Osteocyte (in vitro differentiated cells): ENCODE measurements at regions not wholly inside any gene's neighbourhood (a gene's known extent, or its start where the extent isn't known, plus 50 kb on each side); places are given as distances from the start of the nearest gene placed in this dataset.

Source experiments
- DNase-seq: peaks from one replicate; pipeline ENCODE4 v3.0.0; 2021; ENCODE audit warnings: mixed read lengths; ENCODE audit not compliant: unreplicated experiment; ENCODE audit errors: extremely low spot score
- H3K27ac Mint-ChIP-seq: one replicate; pipeline ENCODE4 v1.8.0; 2021; ENCODE audit warnings: mild to moderate bottlenecking, mixed read lengths; ENCODE audit not compliant: unreplicated experiment
- H3K27me3 Mint-ChIP-seq: one replicate; pipeline ENCODE4 v1.8.0; 2021; ENCODE audit warnings: mixed read lengths; ENCODE audit not compliant: unreplicated experiment
- H3K36me3 Mint-ChIP-seq: one replicate; pipeline ENCODE4 v1.8.0; 2021; ENCODE audit warnings: mixed read lengths; ENCODE audit not compliant: unreplicated experiment
- H3K4me1 Mint-ChIP-seq: one replicate; pipeline ENCODE4 v1.8.0; 2021; ENCODE audit warnings: mixed read lengths; ENCODE audit not compliant: unreplicated experiment
- H3K4me3 Mint-ChIP-seq: one replicate; pipeline ENCODE4 v1.8.0; 2021; ENCODE audit warnings: mild to moderate bottlenecking, moderate library complexity, mixed read lengths; ENCODE audit not compliant: unreplicated experiment
- H3K9me3 Mint-ChIP-seq: one replicate; pipeline ENCODE4 v1.8.0; 2021; ENCODE audit warnings: mixed read lengths; ENCODE audit not compliant: unreplicated experiment
- TF ChIP-seq, protein P1 (sequence below): fragments of 200-600 bp; sonication (generic); IDR thresholded peaks from 2 replicates; pipeline ENCODE4 v1.5.0; 2021; ENCODE audit warnings: antibody characterized with exemption, mild to moderate bottlenecking, moderate library complexity

DNA sequence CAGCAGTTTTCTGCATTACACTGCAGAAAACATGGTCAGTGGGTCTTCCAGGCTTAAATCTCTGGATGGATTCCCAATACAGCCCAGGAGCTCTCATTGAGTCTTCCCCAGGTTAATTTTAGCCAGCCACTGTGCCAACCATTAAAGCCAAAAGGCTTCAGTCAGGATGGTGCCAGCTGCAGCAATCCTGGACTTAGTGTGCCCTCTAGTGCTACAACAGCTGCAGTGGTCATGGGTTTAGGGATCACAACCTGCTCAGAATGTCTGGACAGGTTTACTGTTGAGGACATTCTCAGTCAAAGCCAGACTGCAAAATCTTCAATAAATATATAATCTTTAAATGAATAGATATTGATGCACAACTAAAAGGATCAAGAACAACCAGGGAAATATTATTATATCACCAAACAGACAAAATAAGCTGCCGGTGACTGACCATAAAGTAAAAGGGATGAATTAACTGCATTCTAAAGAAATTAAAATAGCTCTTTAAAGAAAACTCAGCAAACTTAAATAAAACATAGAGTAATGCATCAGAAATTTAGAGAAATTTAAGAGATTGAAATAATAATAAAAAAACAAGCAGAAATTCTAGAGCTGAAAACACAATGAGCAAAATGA, 639.9 kb downstream of the SPOCK3 start:
- TF ChIP-seq, protein P1, sequence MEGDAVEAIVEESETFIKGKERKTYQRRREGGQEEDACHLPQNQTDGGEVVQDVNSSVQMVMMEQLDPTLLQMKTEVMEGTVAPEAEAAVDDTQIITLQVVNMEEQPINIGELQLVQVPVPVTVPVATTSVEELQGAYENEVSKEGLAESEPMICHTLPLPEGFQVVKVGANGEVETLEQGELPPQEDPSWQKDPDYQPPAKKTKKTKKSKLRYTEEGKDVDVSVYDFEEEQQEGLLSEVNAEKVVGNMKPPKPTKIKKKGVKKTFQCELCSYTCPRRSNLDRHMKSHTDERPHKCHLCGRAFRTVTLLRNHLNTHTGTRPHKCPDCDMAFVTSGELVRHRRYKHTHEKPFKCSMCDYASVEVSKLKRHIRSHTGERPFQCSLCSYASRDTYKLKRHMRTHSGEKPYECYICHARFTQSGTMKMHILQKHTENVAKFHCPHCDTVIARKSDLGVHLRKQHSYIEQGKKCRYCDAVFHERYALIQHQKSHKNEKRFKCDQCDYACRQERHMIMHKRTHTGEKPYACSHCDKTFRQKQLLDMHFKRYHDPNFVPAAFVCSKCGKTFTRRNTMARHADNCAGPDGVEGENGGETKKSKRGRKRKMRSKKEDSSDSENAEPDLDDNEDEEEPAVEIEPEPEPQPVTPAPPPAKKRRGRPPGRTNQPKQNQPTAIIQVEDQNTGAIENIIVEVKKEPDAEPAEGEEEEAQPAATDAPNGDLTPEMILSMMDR: peak; percentile 82
- Mint-ChIP-seq H3K4me3 (no peak overlapping the region), H3K27me3 (peaks cover 35% of the 10 kb centered on the region), H3K27ac (no peak overlapping the region), H3K36me3 (no peaks in the 10 kb centered on the region), H3K4me1 (no peaks in the 10 kb centered on the region), H3K9me3 (no peaks in the 10 kb centered on the region)
- DNase-seq: no peak

DNA sequence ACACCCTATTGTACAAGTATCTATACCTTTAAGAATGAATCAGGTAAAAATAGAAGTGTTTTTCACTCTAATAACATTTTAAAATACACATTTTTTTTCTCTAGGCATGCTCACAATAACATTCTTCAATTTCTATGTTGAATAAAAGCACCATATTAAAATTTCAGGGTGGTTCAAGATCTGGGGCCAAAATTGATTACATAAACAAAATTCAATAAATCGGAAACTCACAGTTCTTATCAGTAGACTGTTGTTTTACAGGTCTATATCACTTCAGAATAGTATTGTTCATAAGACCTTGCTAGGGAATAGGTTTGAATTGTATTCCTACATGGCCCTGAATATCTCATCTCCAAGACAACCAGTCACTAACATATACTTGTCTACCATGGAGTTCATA, 634.0 kb downstream of the SPOCK3 start:
- no peak for DNase-seq
- Mint-ChIP-seq H3K27me3 (peaks cover 22% of the 10 kb centered on the region), H3K27ac (no peak overlapping the region), H3K9me3 (no peaks in the 10 kb centered on the region), H3K4me3 (no peak overlapping the region), H3K4me1 (no peaks in the 10 kb centered on the region), H3K36me3 (no peaks in the 10 kb centered on the region)
- TF ChIP-seq, protein P1: no peak

DNA sequence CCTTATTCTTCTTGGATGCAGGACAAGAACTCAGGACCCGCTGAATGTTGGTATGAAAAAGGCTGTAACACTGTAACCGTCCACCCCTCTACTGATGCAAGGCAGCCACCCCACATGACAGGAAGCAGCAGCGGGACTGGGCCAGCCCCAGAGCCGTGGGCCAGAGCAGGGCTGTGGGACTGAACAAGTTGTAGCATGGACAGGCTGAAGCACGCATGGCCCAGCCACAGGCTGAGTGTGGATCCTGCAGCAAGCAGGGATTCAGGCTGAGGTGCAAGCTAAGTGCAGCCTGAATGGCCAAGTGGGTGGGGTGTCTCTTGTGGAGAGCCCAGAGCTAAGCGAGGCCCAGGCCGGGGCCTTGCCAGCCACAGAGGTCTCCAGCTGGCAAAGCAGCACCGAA, 632.2 kb downstream of the SPOCK3 start:
- Mint-ChIP-seq H3K9me3 (no peaks in the 10 kb centered on the region), H3K4me3 (no peak overlapping the region), H3K27me3 (peaks cover 24% of the 10 kb centered on the region), H3K36me3 (no peaks in the 10 kb centered on the region), H3K27ac (no peak overlapping the region), H3K4me1 (no peaks in the 10 kb centered on the region)
- DNase-seq: no peak
- TF ChIP-seq, protein P1: no peak

DNA sequence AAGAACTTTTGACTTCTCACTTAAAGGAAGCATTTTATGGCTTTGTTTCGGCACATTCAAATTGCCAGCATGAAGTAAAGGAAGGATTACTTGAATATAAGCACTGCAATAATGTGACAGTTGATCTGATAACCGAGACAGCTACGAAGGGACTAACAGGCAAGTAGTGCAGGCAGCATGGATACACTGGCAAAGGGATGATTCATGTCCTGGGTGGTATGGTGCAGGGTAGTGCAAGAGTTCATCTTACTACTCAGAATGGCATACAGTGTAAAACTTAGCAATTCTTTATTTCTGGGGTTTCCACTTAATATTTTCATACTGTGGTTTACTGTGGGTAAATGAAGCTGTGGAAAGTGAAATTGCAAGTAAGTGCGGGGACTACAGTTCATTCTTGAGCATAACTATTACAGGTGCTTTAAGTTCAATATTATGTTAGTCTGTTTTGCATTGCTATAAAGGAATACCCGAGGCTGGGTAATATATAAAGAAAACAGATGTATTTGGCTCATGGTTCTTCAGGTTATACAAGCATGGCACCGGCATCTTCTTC, 611.8 kb downstream of the SPOCK3 start:
- Mint-ChIP-seq H3K36me3 (no peaks in the 10 kb centered on the region), H3K4me1 (no peaks in the 10 kb centered on the region), H3K9me3 (no peaks in the 10 kb centered on the region), H3K27me3 (peaks cover 6% of the 10 kb centered on the region), H3K4me3 (no peak overlapping the region), H3K27ac (no peak overlapping the region)
- DNase-seq: no peak
- TF ChIP-seq, protein P1: no peak

DNA sequence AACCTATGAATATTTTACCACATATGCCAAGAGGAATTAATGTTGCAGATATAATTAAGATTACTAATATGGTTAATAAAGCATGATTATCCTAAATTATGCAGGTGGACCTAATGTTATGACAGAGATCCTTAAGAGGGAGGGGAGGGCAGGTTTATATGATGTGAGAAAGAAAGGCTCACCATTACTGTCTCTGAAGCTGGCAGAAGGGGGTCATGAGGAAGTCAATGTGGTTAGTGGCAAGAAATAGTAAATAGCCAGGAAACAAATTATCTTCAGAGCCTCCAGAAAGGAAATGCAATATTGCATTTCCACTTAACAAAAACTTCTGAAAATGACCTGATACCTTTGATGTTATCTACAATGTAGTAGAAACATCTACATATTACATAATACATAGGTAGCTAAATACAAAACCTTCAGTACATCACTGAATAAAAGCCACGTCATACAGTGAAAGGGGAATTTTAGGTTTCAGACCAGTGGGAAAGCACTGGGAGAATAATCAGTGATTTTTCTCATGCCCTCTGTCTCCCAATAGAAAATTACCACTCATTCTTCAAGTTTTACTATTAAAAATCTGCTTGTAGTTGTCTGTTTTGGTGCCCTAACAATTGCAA, 609.2 kb downstream of the SPOCK3 start:
- no peak for DNase-seq
- no peaks in the 10 kb centered on the region for H3K36me3 Mint-ChIP-seq
- no peak overlapping the region for H3K27ac Mint-ChIP-seq
- no peaks in the 10 kb centered on the region for H3K4me1 Mint-ChIP-seq
- TF ChIP-seq, protein P1: no peak
- H3K4me3 Mint-ChIP-seq: no peak overlapping the region
- H3K27me3 Mint-ChIP-seq: peaks cover 9% of the 10 kb centered on the region
- H3K9me3 Mint-ChIP-seq: no peaks in the 10 kb centered on the region
